Progenitor cell of endocrine pancreas (in vitro differentiated cells): ENCODE measurements at regions not wholly inside any gene's neighbourhood (a gene's known extent, or its start where the extent isn't known, plus 50 kb on each side); places are given as distances from the start of the nearest gene placed in this dataset.
"Not testable (repeated sequence)": the region's sequence is repeated elsewhere in the genome, so short reads cannot be mapped to it uniquely, and the experiment has no call there.

Source experiments
- DNase-seq: peaks from one replicate; pipeline ENCODE4 v3.0.0; 2021; ENCODE audit warnings: low spot score; ENCODE audit not compliant: unreplicated experiment
- H3K27ac Mint-ChIP-seq: 2 replicates; pipeline ENCODE4 v1.8.0; 2021; ENCODE audit warnings: mild to moderate bottlenecking, moderate library complexity, mixed read lengths
- H3K27me3 Mint-ChIP-seq: 2 replicates; pipeline ENCODE4 v1.8.0; 2021; ENCODE audit warnings: mixed read lengths
- H3K36me3 Mint-ChIP-seq: 2 replicates; pipeline ENCODE4 v1.8.0; 2022; ENCODE audit warnings: mixed read lengths; ENCODE audit not compliant: insufficient read depth
- H3K4me1 Mint-ChIP-seq: 2 replicates; pipeline ENCODE4 v1.8.0; 2021; ENCODE audit warnings: low read depth, mixed read lengths
- H3K4me3 Mint-ChIP-seq: 2 replicates; pipeline ENCODE4 v1.8.0; 2021; ENCODE audit warnings: low read depth, mild to moderate bottlenecking, moderate library complexity, mixed read lengths
- H3K9me3 Mint-ChIP-seq: 2 replicates; pipeline ENCODE4 v1.8.0; 2021; ENCODE audit warnings: low read depth, mixed read lengths
- TF ChIP-seq, protein P1 (sequence below): fragments of 200-600 bp; sonication (generic); IDR thresholded peaks from one replicate; pipeline ENCODE4 v1.5.0; 2021; ENCODE audit warnings: antibody characterized with exemption, mild to moderate bottlenecking; ENCODE audit not compliant: unreplicated experiment

- Mint-ChIP-seq H3K27me3 (no peaks in the 10 kb centered on the region), H3K4me1 (peaks cover 33% of the 10 kb centered on the region), H3K9me3 (no peaks in the 10 kb centered on the region), H3K27ac (no peak overlapping the region), H3K4me3 (no peak overlapping the region), H3K36me3 (no peaks in the 10 kb centered on the region)
- TF ChIP-seq, protein P1, sequence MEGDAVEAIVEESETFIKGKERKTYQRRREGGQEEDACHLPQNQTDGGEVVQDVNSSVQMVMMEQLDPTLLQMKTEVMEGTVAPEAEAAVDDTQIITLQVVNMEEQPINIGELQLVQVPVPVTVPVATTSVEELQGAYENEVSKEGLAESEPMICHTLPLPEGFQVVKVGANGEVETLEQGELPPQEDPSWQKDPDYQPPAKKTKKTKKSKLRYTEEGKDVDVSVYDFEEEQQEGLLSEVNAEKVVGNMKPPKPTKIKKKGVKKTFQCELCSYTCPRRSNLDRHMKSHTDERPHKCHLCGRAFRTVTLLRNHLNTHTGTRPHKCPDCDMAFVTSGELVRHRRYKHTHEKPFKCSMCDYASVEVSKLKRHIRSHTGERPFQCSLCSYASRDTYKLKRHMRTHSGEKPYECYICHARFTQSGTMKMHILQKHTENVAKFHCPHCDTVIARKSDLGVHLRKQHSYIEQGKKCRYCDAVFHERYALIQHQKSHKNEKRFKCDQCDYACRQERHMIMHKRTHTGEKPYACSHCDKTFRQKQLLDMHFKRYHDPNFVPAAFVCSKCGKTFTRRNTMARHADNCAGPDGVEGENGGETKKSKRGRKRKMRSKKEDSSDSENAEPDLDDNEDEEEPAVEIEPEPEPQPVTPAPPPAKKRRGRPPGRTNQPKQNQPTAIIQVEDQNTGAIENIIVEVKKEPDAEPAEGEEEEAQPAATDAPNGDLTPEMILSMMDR, result no peak
- DNase-seq, result no peak
Observed at GRCh38 chr11:92050305-92050704, 174.3 kb upstream of the FAT3 start.

DNA sequence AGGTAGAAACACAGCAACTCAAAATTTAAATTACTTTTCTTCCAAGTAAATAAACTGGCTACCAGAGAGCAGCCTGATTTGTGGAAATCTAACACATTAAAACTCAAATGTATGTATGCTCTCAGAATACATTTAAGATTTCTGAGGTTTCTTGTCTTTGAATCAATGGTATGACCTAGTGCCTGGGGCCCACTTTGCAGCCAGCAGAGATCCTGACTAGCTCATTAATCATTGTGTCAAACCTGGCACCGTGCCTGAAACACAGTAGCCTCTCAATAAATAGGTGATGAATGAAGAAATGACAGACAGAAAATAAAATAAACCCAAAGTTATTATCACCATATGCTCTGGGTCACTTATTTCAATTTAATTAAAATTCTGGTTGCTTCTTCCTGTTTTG lies 176.2 kb upstream of the FAT3 start:
- H3K9me3 Mint-ChIP-seq, result no peaks in the 10 kb centered on the region
- H3K36me3 Mint-ChIP-seq, result no peaks in the 10 kb centered on the region
- H3K27ac Mint-ChIP-seq, result no peak overlapping the region
- DNase-seq, result no peak
- no peaks in the 10 kb centered on the region for H3K27me3 Mint-ChIP-seq
- H3K4me1 Mint-ChIP-seq, result peaks cover 33% of the 10 kb centered on the region
- no peak overlapping the region for H3K4me3 Mint-ChIP-seq
- TF ChIP-seq, protein P1, result no peak

GRCh38 chr11:92046103-92046502 lies 178.5 kb upstream of the FAT3 start:
- Mint-ChIP-seq H3K9me3 (no peaks in the 10 kb centered on the region), H3K27ac (no peak overlapping the region), H3K4me1 (peaks cover 32% of the 10 kb centered on the region), H3K36me3 (no peaks in the 10 kb centered on the region), H3K27me3 (no peaks in the 10 kb centered on the region), H3K4me3 (no peak overlapping the region)
- TF ChIP-seq, protein P1, result no peak
- no peak for DNase-seq

- Mint-ChIP-seq H3K9me3 (no peaks in the 10 kb centered on the region), H3K27me3 (no peaks in the 10 kb centered on the region), H3K36me3 (no peaks in the 10 kb centered on the region), H3K4me1 (peaks cover 26% of the 10 kb centered on the region), H3K27ac (no peak overlapping the region), H3K4me3 (no peak overlapping the region)
- DNase-seq, result no peak
- TF ChIP-seq, protein P1, result no peak
Observed at GRCh38 chr11:92045301-92045700, 179.3 kb upstream of the FAT3 start.

DNA sequence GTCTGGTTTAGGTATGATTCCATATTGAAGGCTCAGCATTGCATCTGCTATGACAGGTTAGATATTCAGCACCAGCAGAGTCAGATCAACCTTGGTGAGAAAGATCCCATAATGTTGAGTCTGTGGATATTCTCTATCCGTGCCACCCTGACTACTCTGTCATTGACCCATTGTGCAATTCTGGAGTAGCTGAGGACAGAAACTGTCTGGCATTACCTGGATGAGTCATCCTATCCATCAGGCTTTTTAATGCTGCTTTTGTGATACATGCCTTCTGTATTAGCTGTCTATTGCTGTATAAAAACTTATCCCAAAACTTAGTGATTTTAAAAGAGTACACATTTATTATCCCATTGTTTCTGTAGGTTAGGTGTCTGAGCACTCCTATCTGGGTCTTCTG lies 189.1 kb upstream of the FAT3 start:
- no peaks in the 10 kb centered on the region for H3K36me3 Mint-ChIP-seq
- H3K27me3 Mint-ChIP-seq, result no peaks in the 10 kb centered on the region
- no peak overlapping the region for H3K4me3 Mint-ChIP-seq
- no peak overlapping the region for H3K27ac Mint-ChIP-seq
- no peaks in the 10 kb centered on the region for H3K4me1 Mint-ChIP-seq
- no peak for DNase-seq
- peaks cover 7% of the 10 kb centered on the region for H3K9me3 Mint-ChIP-seq
- TF ChIP-seq, protein P1, result no peak

GRCh38 chr11:92027136-92027535 lies 197.5 kb upstream of the FAT3 start:
- Mint-ChIP-seq H3K27ac (peak overlapping the region; percentile 84), H3K4me3 (peak overlapping the region; percentile 71)
- H3K4me1 Mint-ChIP-seq, H3K36me3 Mint-ChIP-seq, H3K9me3 Mint-ChIP-seq, H3K27me3 Mint-ChIP-seq, DNase-seq: not testable (repeated sequence)
